Neutrophil (primary cell): ENCODE measurements at regions not wholly inside any gene's neighbourhood (a gene's known extent, or its start where the extent isn't known, plus 50 kb on each side); places are given as distances from the start of the nearest gene placed in this dataset.

ENCODE experiments used
- H3K27ac ChIP-seq: fragments of 200-600 bp; sonication (generic); 2 replicates; pipeline ENCODE4 v1.5.1; 2016; ENCODE audit warnings: mild to moderate bottlenecking, moderate library complexity
- H3K27me3 ChIP-seq: fragments of 200-600 bp; sonication (generic); 2 replicates; pipeline ENCODE4 v1.6.0; 2016; ENCODE audit warnings: mild to moderate bottlenecking
- H3K36me3 ChIP-seq: fragments of 200-600 bp; sonication (generic); 2 replicates; pipeline ENCODE4 v1.5.1; 2017
- H3K4me1 ChIP-seq, 2 experiments: fragments of 200-600 bp in 1 of 2; sonication (generic) in 1 of 2; 1 replicate in 1 of 2; 2 replicates in 1 of 2; pipeline versions ENCODE4 v1.5.1 to v1.6.1; 2013 to 2016; ENCODE audit warnings: low read depth in 1 of 2, low read length in 1 of 2, mild to moderate bottlenecking in 1 of 2, moderate library complexity in 1 of 2; ENCODE audit not compliant: control insufficient read depth in 1 of 2, insufficient read depth in 1 of 2
- H3K4me3 ChIP-seq, 2 experiments: fragments of 200-600 bp in 1 of 2; sonication (generic) in 1 of 2; 1 replicate in 1 of 2; 2 replicates in 1 of 2; pipeline ENCODE4 v1.5.1; 2013 to 2016; ENCODE audit warnings: low read depth in 1 of 2, low read length in 1 of 2, mild to moderate bottlenecking in 1 of 2, moderate library complexity in 1 of 2
- H3K9me3 ChIP-seq: fragments of 200-600 bp; sonication (generic); 2 replicates; pipeline ENCODE4 v1.5.1; 2016
- CTCF ChIP-seq: fragments of 200-600 bp; sonication (generic); IDR thresholded peaks from 2 replicates; pipeline ENCODE4 v1.5.1; 2016; ENCODE audit warnings: antibody characterized with exemption

- Histone ChIP-seq H3K9me3 (no peaks in the 10 kb centered on the region), H3K27ac (no peak overlapping the region), H3K4me1 (no peaks in the 10 kb centered on the region), H3K4me3 (no peak overlapping the region), H3K36me3 (no peaks in the 10 kb centered on the region), H3K27me3 (no peaks in the 10 kb centered on the region)
- no peak for TF ChIP-seq CTCF
Measured at GRCh38 chr4:128718768-128719167, 90.7 kb upstream of the JADE1 start.

GRCh38 chr4:128716338-128716737 lies 93.2 kb upstream of the JADE1 start:
- H3K27me3 ChIP-seq: no peaks in the 10 kb centered on the region
- TF ChIP-seq CTCF: no peak
- no peak overlapping the region for H3K4me3 ChIP-seq
- no peaks in the 10 kb centered on the region for H3K4me1 ChIP-seq
- no peaks in the 10 kb centered on the region for H3K36me3 ChIP-seq
- no peaks in the 10 kb centered on the region for H3K9me3 ChIP-seq
- H3K27ac ChIP-seq: no peak overlapping the region

GRCh38 chr4:128715616-128716015 lies 93.9 kb upstream of the JADE1 start:
- Histone ChIP-seq H3K27ac (no peak overlapping the region), H3K36me3 (no peaks in the 10 kb centered on the region), H3K27me3 (no peaks in the 10 kb centered on the region), H3K4me3 (no peak overlapping the region), H3K4me1 (no peaks in the 10 kb centered on the region), H3K9me3 (no peaks in the 10 kb centered on the region)
- no peak for TF ChIP-seq CTCF

GRCh38 chr4:128711361-128711760 lies 98.1 kb upstream of the JADE1 start:
- Histone ChIP-seq H3K4me3 (no peak overlapping the region), H3K27ac (no peak overlapping the region), H3K4me1 (peaks cover 11 to 12% of the 10 kb centered on the region in 2 experiments), H3K9me3 (no peaks in the 10 kb centered on the region), H3K27me3 (no peaks in the 10 kb centered on the region), H3K36me3 (no peaks in the 10 kb centered on the region)
- no peak for TF ChIP-seq CTCF

GRCh38 chr4:128709268-128709667 lies 100.2 kb upstream of the JADE1 start:
- Histone ChIP-seq H3K9me3 (no peaks in the 10 kb centered on the region), H3K27me3 (no peaks in the 10 kb centered on the region), H3K4me1 (peaks cover 11 to 12% of the 10 kb centered on the region in 2 experiments), H3K4me3 (no peak overlapping the region), H3K27ac (no peak overlapping the region), H3K36me3 (no peaks in the 10 kb centered on the region)
- TF ChIP-seq CTCF: no peak

GRCh38 chr4:128707864-128708263 lies 101.6 kb upstream of the JADE1 start:
- no peak overlapping the region for H3K27ac ChIP-seq
- H3K4me1 ChIP-seq: peaks cover 11 to 12% of the 10 kb centered on the region in 2 experiments
- H3K27me3 ChIP-seq: no peaks in the 10 kb centered on the region
- no peaks in the 10 kb centered on the region for H3K9me3 ChIP-seq
- H3K4me3 ChIP-seq: no peak overlapping the region
- no peak for TF ChIP-seq CTCF
- H3K36me3 ChIP-seq: no peaks in the 10 kb centered on the region
